ENCODE measurements at regions not wholly inside any gene's neighbourhood (a gene's known extent, or its start where the extent isn't known, plus 50 kb on each side); places are given as distances from the start of the nearest gene placed in this dataset.

DNA sequence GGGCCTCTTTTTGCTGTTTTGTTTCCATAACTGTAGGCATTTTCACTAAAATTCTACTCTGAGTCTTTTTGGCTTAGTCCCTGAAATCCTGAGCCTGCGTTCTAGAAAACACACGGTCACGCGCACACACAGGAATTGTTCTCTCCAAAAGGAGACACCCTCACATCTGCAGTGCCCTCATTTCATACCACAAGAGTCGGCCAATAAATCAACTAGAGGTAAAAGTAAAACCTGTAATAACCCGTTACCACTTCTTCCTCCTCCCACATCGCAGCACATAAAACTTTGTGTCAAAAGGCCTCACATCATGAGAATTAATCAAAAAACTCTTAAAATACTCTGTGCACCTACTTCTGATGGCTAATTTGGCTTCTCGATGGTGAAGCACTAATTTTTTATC, 133.3 kb upstream of the MGMT start:
- TF ChIP-seq, protein P1, sequence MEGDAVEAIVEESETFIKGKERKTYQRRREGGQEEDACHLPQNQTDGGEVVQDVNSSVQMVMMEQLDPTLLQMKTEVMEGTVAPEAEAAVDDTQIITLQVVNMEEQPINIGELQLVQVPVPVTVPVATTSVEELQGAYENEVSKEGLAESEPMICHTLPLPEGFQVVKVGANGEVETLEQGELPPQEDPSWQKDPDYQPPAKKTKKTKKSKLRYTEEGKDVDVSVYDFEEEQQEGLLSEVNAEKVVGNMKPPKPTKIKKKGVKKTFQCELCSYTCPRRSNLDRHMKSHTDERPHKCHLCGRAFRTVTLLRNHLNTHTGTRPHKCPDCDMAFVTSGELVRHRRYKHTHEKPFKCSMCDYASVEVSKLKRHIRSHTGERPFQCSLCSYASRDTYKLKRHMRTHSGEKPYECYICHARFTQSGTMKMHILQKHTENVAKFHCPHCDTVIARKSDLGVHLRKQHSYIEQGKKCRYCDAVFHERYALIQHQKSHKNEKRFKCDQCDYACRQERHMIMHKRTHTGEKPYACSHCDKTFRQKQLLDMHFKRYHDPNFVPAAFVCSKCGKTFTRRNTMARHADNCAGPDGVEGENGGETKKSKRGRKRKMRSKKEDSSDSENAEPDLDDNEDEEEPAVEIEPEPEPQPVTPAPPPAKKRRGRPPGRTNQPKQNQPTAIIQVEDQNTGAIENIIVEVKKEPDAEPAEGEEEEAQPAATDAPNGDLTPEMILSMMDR (IDR thresholded peaks at IDR 0.05) = no peak
- no peak for TF ChIP-seq POLR2A (IDR thresholded peaks at IDR 0.05)
